ENCODE measurements at regions not wholly inside any gene's neighbourhood (a gene's known extent, or its start where the extent isn't known, plus 50 kb on each side); places are given as distances from the start of the nearest gene placed in this dataset.

GRCh38 chr4:38387819-38388218 is 276.2 kb upstream of the KLF3 start:
- TF ChIP-seq CTCF (IDR thresholded peaks at IDR 0.05) (no peak), JUN (CRISPR knock-in tag; IDR thresholded peaks at IDR 0.05) (no peak), ZNF423 (CRISPR knock-in tag; IDR thresholded peaks at IDR 0.05) (no peak), SP1 (CRISPR knock-in tag; conservative IDR thresholded peaks at IDR 0.05) (no peak), FOXK1 (CRISPR knock-in tag; IDR thresholded peaks at IDR 0.05) (no peak), USF1 (CRISPR knock-in tag; IDR thresholded peaks at IDR 0.05) (no peak), KAT7 (CRISPR knock-in tag; IDR thresholded peaks at IDR 0.05; ENCODE audit: borderline replicate concordance) (no peak), ATF1 (CRISPR knock-in tag; IDR thresholded peaks at IDR 0.05) (no peak)
